ENCODE measurements at regions not wholly inside any gene's neighbourhood (a gene's known extent, or its start where the extent isn't known, plus 50 kb on each side); places are given as distances from the start of the nearest gene placed in this dataset.

DNA sequence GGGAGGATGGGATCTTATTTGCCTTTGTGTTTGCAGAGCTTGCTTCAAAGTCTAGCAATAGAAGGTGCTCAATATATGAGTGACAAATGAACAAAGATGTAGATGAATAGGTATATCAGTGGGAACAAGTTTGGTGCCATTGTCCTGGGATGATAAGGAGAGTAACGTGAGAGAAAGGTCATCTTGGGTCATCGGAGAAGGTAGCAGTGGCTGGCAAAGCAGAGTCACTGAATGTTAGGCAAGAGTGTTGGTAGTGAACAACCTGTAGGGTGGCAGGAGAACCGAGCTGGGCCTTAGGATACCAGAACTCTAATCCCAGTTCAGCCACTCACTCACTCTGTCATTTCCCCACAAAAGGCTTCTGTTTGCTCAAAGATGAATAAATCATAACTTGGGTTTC lies 87.2 kb downstream of the CCDC71L start:
- TF ChIP-seq POLR2A (IDR thresholded peaks at IDR 0.05), result no peak
- TF ChIP-seq POLR2AphosphoS5 (IDR thresholded peaks at IDR 0.05; ENCODE audit: insufficient read depth in 1 of 2, low read depth in 1 of 2), result no peak
- TF ChIP-seq, protein P1, sequence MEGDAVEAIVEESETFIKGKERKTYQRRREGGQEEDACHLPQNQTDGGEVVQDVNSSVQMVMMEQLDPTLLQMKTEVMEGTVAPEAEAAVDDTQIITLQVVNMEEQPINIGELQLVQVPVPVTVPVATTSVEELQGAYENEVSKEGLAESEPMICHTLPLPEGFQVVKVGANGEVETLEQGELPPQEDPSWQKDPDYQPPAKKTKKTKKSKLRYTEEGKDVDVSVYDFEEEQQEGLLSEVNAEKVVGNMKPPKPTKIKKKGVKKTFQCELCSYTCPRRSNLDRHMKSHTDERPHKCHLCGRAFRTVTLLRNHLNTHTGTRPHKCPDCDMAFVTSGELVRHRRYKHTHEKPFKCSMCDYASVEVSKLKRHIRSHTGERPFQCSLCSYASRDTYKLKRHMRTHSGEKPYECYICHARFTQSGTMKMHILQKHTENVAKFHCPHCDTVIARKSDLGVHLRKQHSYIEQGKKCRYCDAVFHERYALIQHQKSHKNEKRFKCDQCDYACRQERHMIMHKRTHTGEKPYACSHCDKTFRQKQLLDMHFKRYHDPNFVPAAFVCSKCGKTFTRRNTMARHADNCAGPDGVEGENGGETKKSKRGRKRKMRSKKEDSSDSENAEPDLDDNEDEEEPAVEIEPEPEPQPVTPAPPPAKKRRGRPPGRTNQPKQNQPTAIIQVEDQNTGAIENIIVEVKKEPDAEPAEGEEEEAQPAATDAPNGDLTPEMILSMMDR (IDR thresholded peaks at IDR 0.05), result no peak
- Histone ChIP-seq H3K27ac (no peak overlapping the region), H3K9me3 (no peaks in the 10 kb centered on the region), H3K4me3 (no peak overlapping the region), H3K36me3 (no peaks in the 10 kb centered on the region), H3K4me1 (no peaks in the 10 kb centered on the region), H3K27me3 (no peaks in the 10 kb centered on the region)
- intact Hi-C loops (cut with DNase I), result no loop called here
- no peak for DNase-seq (ENCODE audit: extremely low spot score in 2 of 2)

DNA sequence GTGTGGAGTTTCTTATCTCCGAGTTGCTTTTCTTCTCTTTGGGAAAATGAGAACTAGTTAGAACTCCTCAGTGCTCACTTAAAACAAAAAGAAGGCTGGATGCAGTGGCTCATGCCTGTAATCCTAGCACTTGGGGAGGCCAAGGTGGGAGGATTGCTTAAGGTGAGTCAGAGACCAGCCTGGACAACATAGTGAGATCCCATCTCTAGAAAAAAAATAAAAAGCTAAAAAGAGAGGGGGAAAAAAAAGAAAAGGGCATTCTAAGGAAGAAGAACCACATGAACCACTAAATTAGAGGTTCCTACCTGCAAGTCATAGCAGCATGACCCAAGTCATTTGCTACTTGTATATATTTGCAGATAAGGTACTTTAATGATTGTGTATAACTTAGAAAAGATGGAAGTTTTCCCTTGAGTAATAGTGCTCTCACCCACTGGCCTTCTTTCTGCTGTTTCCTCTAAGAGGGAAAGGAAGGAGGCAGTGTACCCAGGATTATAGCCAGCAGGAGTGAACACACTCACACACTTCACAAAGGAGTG lies 87.8 kb downstream of the CCDC71L start:
- peaks cover 3% of the 10 kb centered on the region for H3K4me1 ChIP-seq
- intact Hi-C loops (cut with DNase I), result no loop called here

DNA sequence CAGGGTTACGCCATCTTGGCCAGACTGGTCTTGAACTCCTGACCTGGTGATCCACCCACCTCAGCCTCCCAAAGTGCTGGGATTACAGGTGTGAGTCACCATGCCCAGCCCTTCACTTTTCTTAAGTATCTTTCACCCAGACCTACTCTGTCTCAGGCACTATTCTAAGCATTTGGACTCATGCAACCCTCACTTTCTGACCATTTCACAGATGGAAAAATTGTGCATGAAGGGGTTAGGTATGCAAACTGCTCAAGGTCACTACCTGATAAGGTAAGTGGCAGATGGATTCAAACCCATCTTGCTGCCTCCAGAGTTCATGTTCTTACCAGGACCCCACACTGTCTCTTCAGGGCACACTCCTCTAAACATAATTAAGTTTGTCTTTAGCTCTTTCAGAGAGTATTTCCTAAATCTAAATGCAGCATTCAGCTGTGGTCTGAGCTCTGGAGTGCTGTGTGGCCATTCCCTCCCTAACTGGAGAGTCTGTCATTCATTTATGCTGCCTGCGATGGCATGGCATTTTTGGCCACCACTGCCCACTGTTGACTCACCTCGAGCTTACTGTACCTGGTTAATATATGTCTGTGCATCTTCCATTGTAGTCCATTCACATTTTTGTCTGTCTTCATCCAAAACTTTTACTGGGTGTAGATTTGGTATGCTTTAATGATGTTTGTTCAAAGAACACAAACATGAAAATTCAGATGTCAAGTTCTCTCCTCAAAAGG lies 88.4 kb downstream of the CCDC71L start:
- intact Hi-C loops (cut with DNase I), result no loop called here
- no peaks in the 10 kb centered on the region for H3K9me3 ChIP-seq
- no peak for DNase-seq (ENCODE audit: extremely low spot score in 2 of 2)
- no peak overlapping the region for H3K27ac ChIP-seq
- no peaks in the 10 kb centered on the region for H3K36me3 ChIP-seq
- no peak for TF ChIP-seq POLR2A (IDR thresholded peaks at IDR 0.05)
- no peak for TF ChIP-seq POLR2AphosphoS5 (IDR thresholded peaks at IDR 0.05; ENCODE audit: insufficient read depth in 1 of 2, low read depth in 1 of 2)
- TF ChIP-seq, protein P1 (IDR thresholded peaks at IDR 0.05), result no peak
- no peaks in the 10 kb centered on the region for H3K27me3 ChIP-seq
- peaks cover 6% of the 10 kb centered on the region for H3K4me1 ChIP-seq
- no peak overlapping the region for H3K4me3 ChIP-seq

More for the DNA sequence above, 87.8 kb downstream of the CCDC71L start:
- no peaks in the 10 kb centered on the region for H3K36me3 ChIP-seq
- H3K9me3 ChIP-seq, result no peaks in the 10 kb centered on the region
- TF ChIP-seq, protein P1 (IDR thresholded peaks at IDR 0.05), result no peak
- TF ChIP-seq POLR2AphosphoS5 (IDR thresholded peaks at IDR 0.05; ENCODE audit: insufficient read depth in 1 of 2, low read depth in 1 of 2), result no peak
- no peak for TF ChIP-seq POLR2A (IDR thresholded peaks at IDR 0.05)
- H3K4me3 ChIP-seq, result no peak overlapping the region
- no peak overlapping the region for H3K27ac ChIP-seq
- DNase-seq (ENCODE audit: extremely low spot score in 2 of 2), result no peak
- no peaks in the 10 kb centered on the region for H3K27me3 ChIP-seq

DNA sequence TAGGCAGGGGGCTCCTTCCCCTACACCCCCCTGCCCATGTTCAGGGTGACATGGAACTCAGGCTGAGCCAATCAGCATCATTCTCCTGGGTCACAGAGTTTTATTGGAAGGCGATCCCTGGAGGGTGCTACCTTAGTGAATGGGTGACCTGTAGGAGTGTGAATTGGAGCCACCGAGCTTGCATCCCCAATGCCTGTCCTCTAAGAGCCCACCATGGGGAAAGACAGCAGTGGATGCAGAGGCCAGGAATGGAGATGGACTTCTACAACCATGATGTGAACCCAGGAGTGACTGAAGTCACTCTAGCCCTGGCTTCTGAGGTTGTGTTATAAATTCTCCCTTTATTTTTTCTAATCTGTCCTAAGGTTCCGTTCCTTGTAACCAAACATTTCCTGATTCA lies 89.4 kb downstream of the CCDC71L start:
- intact Hi-C loops (cut with DNase I), result no loop called here
- no peak overlapping the region for H3K4me3 ChIP-seq
- TF ChIP-seq, protein P1 (IDR thresholded peaks at IDR 0.05), result no peak
- TF ChIP-seq POLR2A (IDR thresholded peaks at IDR 0.05) (no peak), POLR2AphosphoS5 (IDR thresholded peaks at IDR 0.05; ENCODE audit: insufficient read depth in 1 of 2, low read depth in 1 of 2) (no peak)
- H3K4me1 ChIP-seq, result peaks cover 6% of the 10 kb centered on the region
- no peaks in the 10 kb centered on the region for H3K9me3 ChIP-seq
- H3K36me3 ChIP-seq, result no peaks in the 10 kb centered on the region
- no peak for DNase-seq (ENCODE audit: extremely low spot score in 2 of 2)
- H3K27ac ChIP-seq, result no peak overlapping the region
- no peaks in the 10 kb centered on the region for H3K27me3 ChIP-seq

DNA sequence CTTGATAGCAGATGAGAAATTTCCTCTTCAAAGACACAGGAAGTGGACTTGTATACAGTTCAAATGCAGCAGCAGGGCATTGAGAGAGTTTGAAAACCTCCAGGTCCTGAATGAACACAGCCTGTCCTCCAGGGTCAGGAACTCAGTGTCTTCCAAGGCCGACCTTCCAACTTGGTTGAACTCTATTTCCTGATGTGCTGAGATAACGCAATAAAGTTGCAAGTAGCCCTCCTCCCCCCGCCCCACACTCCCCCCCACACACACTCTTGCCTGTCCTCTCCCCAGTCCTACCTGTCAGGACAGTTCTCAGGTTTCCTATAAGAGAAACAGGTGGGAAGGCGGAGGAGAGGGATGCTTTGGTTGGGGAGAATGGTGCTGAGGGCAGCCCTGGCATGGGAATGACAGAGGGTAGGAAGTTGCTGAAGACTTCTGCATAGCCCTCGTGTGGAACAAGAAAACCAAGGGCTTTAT lies 90.0 kb downstream of the CCDC71L start:
- no peak overlapping the region for H3K4me3 ChIP-seq
- H3K9me3 ChIP-seq, result no peaks in the 10 kb centered on the region
- DNase-seq (ENCODE audit: extremely low spot score in 2 of 2), result no peak
- TF ChIP-seq, protein P1 (IDR thresholded peaks at IDR 0.05), result no peak
- TF ChIP-seq POLR2AphosphoS5 (IDR thresholded peaks at IDR 0.05; ENCODE audit: insufficient read depth in 1 of 2, low read depth in 1 of 2), result no peak
- TF ChIP-seq POLR2A (IDR thresholded peaks at IDR 0.05), result no peak
- no peak overlapping the region for H3K27ac ChIP-seq
- H3K27me3 ChIP-seq, result no peaks in the 10 kb centered on the region
- intact Hi-C loops (cut with DNase I), result no loop called here
- H3K36me3 ChIP-seq, result no peaks in the 10 kb centered on the region
- H3K4me1 ChIP-seq, result peaks cover 6% of the 10 kb centered on the region
